ENCODE measurements at regions not wholly inside any gene's neighbourhood (a gene's known extent, or its start where the extent isn't known, plus 50 kb on each side); places are given as distances from the start of the nearest gene placed in this dataset.

GRCh38 chr22:46094676-46095075, 55.6 kb upstream of the PPARA start:
- no peak for DNase-seq
- H3K23me2 ChIP-seq (ENCODE audit: insufficient read length, low read depth, low read length, poor library complexity, severe bottlenecking), result no peaks in the 10 kb centered on the region
- H4K20me1 ChIP-seq (ENCODE audit: control insufficient read depth, insufficient read depth, insufficient read length), result no peaks in the 10 kb centered on the region
- no peaks in the 10 kb centered on the region for H3K4me1 Mint-ChIP-seq
- no peak overlapping the region for H2BK15ac ChIP-seq (ENCODE audit: low read depth, low read length)
- no peaks in the 10 kb centered on the region for H3K9me3 Mint-ChIP-seq
- H3T11ph ChIP-seq (ENCODE audit: low read length), result no peak overlapping the region
- no peak overlapping the region for H2BK20ac ChIP-seq (ENCODE audit: low read depth, low read length, poor library complexity, severe bottlenecking)
- no peaks in the 10 kb centered on the region for H3K9me3 ChIP-seq (ENCODE audit: control insufficient read depth, low read depth, low read length)
- no peak overlapping the region for H4K8ac ChIP-seq (replicated peaks; ENCODE audit: insufficient read length, low read depth, low read length)
- no peak overlapping the region for H3K4me3 Mint-ChIP-seq
- no peak overlapping the region for H3K23ac ChIP-seq (ENCODE audit: insufficient read length, low read depth, low read length)
- H4K91ac ChIP-seq (ENCODE audit: insufficient read length, low read depth, low read length), result no peak overlapping the region
- no peak overlapping the region for H2BK120ac ChIP-seq (ENCODE audit: low read depth, low read length, poor library complexity, severe bottlenecking)
- H3K36me3 Mint-ChIP-seq (ENCODE audit: insufficient read depth in 1 of 3, low read depth in 3 of 3), result no peaks in the 10 kb centered on the region
- H3K79me2 ChIP-seq (ENCODE audit: insufficient read depth, low read length), result peaks cover 1% of the 10 kb centered on the region; the same call in 1 of the 2 replicates
- H3K4ac ChIP-seq (ENCODE audit: low read depth, low read length), result no peak overlapping the region
- H3K27ac Mint-ChIP-seq, result no peak overlapping the region; a peak in 1 of 7 replicates
- no peaks in the 10 kb centered on the region; the same call in 1 of the 2 replicates for H3K27me3 Mint-ChIP-seq (ENCODE audit: low read depth)
- H4K5ac ChIP-seq (ENCODE audit: insufficient read length, low read depth, low read length), result no peak overlapping the region
- H3K4me2 ChIP-seq (ENCODE audit: insufficient read depth, insufficient read length, low read length), result no peak overlapping the region
- H2BK5ac ChIP-seq (ENCODE audit: insufficient read length, low read length), result no peak overlapping the region
- no peaks in the 10 kb centered on the region for H3K79me1 ChIP-seq (ENCODE audit: insufficient read depth, low read depth, low read length, poor library complexity, severe bottlenecking)
- TF ChIP-seq, protein P1, sequence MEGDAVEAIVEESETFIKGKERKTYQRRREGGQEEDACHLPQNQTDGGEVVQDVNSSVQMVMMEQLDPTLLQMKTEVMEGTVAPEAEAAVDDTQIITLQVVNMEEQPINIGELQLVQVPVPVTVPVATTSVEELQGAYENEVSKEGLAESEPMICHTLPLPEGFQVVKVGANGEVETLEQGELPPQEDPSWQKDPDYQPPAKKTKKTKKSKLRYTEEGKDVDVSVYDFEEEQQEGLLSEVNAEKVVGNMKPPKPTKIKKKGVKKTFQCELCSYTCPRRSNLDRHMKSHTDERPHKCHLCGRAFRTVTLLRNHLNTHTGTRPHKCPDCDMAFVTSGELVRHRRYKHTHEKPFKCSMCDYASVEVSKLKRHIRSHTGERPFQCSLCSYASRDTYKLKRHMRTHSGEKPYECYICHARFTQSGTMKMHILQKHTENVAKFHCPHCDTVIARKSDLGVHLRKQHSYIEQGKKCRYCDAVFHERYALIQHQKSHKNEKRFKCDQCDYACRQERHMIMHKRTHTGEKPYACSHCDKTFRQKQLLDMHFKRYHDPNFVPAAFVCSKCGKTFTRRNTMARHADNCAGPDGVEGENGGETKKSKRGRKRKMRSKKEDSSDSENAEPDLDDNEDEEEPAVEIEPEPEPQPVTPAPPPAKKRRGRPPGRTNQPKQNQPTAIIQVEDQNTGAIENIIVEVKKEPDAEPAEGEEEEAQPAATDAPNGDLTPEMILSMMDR (conservative IDR thresholded peaks at IDR 0.05), result no peak
- no peaks in the 10 kb centered on the region for H3K27me3 ChIP-seq (ENCODE audit: insufficient read depth, low read length)
- H3K4me1 ChIP-seq (ENCODE audit: insufficient read depth, low read length), result no peaks in the 10 kb centered on the region
- no peak overlapping the region for H2AFZ ChIP-seq (ENCODE audit: low read length)
- WGBS (ENCODE audit: extremely low coverage, insufficient read length, low lambda C conversion rate), result no CpG with 5 or more reads among the region's 8 CpGs
- no peak overlapping the region for H3K9ac ChIP-seq (ENCODE audit: extremely low read depth, insufficient read length, low read length)
- no peak overlapping the region for H2BK12ac ChIP-seq (ENCODE audit: insufficient read length, low read depth, low read length)
- H3K56ac ChIP-seq (ENCODE audit: insufficient read length, low read depth, low read length), result no peak overlapping the region
- H3K27ac ChIP-seq (ENCODE audit: insufficient read length, low read depth, low read length), result no peak overlapping the region
- no peak overlapping the region for H2AK5ac ChIP-seq (ENCODE audit: insufficient read length, low read length)
- H3K14ac ChIP-seq (ENCODE audit: insufficient read depth, low read length), result no peak overlapping the region
- H3K18ac ChIP-seq (ENCODE audit: insufficient read length, low read depth, low read length), result no peak overlapping the region
